22Rv1 (cell line): ENCODE measurements at regions not wholly inside any gene's neighbourhood (a gene's known extent, or its start where the extent isn't known, plus 50 kb on each side); places are given as distances from the start of the nearest gene placed in this dataset.

ENCODE experiments used
- H3K27ac ChIP-seq: fragments of 450-650 bp; 2 replicates; pipeline ENCODE4 v1.5.1; 2017
- CTCF ChIP-seq: fragments of 450-650 bp; IDR thresholded peaks from 2 replicates; pipeline ENCODE4 v1.5.1; 2017; ENCODE audit warnings: mild to moderate bottlenecking
- ZFX ChIP-seq: fragments of 450-650 bp; IDR thresholded peaks from 2 replicates; pipeline ENCODE4 v1.6.1; 2017; ENCODE audit warnings: antibody characterized with exemption, borderline replicate concordance

- TF ChIP-seq CTCF, result no peak
- no peak for TF ChIP-seq ZFX
- H3K27ac ChIP-seq, result no peak overlapping the region
These were observed 76.6 kb upstream of the KRAS start for GRCh38 chr12:25327321-25327720.

GRCh38 chr12:25326326-25326725 is 75.6 kb upstream of the KRAS start:
- TF ChIP-seq CTCF, result no peak
- H3K27ac ChIP-seq, result no peak overlapping the region

DNA sequence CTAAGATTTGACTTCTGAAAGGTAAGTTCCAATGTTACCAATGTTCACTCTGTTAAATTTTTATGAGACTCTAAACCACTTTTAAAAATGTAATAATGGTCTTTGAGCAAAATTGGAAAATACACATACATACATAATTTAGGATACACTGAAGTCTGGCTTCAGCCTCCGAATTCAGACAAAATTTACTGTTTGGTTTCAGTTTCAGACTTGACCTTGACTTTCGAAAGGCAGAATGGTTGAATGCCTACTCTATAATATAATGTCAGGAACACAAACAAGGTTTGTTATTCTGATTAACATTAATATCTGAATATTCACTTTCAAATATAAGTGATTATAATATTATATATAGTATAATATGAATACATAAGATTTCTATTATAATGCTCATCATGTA is 74.1 kb upstream of the KRAS start:
- no peak for TF ChIP-seq ZFX
- no peak for TF ChIP-seq CTCF
- no peak overlapping the region for H3K27ac ChIP-seq

GRCh38 chr12:25323581-25323982 is 72.9 kb upstream of the KRAS start:
- TF ChIP-seq CTCF, result no peak
- no peak for TF ChIP-seq ZFX
- no peak overlapping the region for H3K27ac ChIP-seq

GRCh38 chr12:25322918-25323531 is 72.3 kb upstream of the KRAS start:
- no peak overlapping the region for H3K27ac ChIP-seq
- TF ChIP-seq ZFX (no peak), CTCF (no peak)

GRCh38 chr12:25322351-25322750 is 71.6 kb upstream of the KRAS start:
- no peak overlapping the region for H3K27ac ChIP-seq
- TF ChIP-seq CTCF (no peak), ZFX (no peak)

- no peak for TF ChIP-seq CTCF
- no peak for TF ChIP-seq ZFX
- no peak overlapping the region for H3K27ac ChIP-seq
These were observed 71.0 kb upstream of the KRAS start for GRCh38 chr12:25321772-25322171.
